GM21390 (cell line): ENCODE measurements at regions not wholly inside any gene's neighbourhood (a gene's known extent, or its start where the extent isn't known, plus 50 kb on each side); places are given as distances from the start of the nearest gene placed in this dataset.

ENCODE experiments used
- ATAC-seq: cut with Tn5 transposase; IDR thresholded peaks from one replicate; pipeline ENCODE4 v1.9.1; 2021; ENCODE audit not compliant: unreplicated experiment

DNA sequence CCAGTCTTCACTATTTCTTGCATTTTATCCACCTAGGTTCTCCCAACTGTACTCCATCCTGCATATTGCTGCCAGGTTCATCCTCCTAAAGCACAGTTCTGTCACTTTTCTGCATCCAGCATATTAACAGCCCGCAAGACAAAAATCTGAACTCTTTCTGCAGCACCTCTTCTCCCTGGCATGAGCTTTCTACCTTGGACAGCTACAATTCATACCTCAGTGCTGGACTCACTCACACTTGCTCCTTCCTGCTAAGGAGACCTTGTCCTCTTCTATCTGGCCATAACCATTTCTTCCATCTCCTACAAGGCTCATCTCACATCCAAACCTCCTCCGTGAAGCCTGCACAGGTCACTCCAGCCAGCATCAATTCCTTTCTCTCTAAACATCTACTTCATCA is 170.1 kb upstream of the GRIP1 start:
- ATAC-seq: no peak

DNA sequence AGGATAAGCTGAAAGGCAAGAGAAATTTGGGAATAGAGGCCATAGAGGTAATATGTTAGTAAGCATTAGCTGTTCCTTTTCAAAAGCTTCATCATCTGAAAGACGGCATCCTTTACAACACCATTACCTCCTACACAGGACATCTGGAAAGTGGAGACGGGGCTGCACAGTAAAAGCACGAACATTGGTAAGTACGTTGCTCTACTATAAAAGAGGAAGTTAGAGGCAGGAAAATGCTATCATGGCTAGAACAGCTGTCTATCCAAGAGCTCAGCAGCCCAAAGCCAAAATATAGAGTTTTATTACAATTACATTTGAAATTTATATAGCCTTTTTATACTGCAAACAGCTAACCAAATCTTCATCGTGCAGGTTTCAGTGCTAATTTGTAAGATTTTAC is 172.3 kb upstream of the GRIP1 start:
- no peak for ATAC-seq

DNA sequence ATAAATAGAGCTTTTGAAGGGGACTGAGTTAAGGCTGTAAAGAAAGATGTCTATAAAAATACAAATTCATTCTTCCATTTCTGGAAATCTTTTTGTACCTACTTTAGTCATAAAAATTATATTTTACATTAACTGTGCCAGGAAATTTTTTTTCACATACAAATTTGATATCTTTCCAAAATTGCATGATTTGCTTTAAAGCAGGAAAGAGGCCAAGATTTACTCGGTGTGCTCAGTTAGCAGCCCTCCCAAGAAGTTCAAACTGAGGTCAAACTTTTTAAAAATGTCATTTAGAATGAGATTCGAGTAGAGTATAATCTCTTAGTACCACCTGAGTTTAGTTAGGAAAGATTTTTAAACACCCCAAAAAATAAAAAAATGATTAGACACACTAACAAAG is 173.2 kb upstream of the GRIP1 start:
- ATAC-seq: no peak

DNA sequence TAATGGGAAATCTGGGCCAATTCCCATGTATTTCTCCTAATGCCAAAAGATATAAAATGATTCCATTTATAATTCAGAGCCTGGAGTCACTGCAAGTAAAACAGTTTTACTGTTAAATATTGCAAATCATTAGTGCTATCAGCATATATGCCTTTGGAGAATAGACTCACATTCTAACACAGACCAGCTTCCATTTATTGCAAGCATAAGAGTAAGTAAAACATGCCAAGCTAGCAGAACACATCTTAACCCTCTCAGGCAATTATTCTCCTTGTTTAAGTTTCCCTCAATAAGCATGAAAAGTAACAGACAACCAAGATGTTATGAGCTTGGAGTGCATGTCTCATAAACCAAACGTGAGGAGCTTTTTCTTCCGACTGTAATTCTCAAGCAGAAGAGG is 173.9 kb upstream of the GRIP1 start:
- ATAC-seq: no peak

DNA sequence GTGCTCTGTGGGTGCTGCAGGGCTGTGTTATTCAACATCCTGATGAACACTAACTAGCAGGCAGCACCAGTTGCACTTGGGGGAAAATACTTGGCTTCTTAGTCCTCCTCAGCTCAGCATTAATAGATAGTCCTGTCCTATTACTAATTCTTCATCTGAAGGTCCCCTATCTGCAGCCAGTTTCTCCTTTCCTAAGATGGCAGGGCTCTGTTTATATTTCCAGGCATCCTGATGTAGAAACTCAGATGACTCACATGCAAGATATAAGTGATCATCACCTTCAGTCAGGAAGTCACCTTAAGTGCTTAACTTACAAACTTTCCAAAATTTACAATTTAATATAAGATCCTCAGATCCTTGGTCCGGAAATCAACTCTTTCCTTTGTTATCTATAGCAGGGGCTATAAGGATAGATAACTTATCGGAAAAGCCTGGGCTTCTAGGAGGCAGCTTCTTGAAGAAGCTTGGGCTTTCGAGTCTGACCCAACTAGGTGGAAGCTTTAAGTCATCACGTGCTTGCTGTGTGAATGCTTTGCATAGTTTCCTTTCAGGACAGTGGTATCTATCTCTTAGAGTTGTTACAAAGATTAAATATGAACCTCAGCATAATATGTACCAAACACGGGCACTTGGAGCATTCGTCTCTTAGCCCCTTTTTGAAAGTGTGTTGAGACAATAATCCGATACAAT is 181.0 kb upstream of the GRIP1 start:
- no peak for ATAC-seq

DNA sequence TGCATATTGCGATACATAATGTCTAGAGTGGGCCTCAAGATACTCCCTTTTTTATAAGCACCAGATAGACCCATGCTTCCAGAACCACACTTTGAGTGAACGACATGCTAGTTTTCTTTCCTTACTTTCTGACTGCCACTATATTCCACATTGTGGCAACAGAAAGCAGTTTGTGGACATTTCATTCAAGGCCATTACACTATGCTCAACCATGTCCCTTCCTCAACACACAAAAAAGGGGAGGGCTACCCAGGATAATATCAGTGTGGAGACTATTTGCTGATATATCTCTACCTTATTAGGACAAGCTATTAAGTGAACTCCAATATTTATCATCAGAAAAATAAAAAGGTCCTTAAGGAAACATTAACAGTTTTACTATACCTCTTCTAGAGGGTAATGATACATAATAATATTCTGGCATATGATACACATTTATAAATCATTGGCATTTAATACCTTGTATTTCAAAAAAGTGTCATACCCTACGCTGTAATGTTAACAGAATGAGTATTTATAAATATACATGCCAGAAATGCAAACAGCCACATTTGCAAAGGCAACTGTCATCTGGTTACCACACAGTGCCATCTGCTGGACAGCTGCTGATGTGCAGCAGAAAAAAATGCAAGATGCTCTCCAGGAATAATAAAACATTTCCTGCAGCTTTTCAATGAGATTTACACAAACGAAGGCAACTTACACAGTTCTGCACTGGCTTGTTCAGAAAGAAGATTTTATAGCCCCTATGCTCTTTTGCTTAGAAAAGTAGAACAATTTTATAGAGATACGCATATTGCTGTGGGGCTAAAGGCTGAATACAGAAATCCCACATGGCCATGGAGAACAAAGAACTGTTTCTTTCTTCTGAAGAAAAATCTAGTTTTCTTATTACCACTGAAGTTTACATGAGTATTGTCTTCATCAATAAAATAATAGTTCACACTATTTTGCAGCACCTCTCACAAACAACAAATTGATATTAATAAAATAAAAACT is 182.2 kb upstream of the GRIP1 start:
- ATAC-seq: peak; percentile 81

DNA sequence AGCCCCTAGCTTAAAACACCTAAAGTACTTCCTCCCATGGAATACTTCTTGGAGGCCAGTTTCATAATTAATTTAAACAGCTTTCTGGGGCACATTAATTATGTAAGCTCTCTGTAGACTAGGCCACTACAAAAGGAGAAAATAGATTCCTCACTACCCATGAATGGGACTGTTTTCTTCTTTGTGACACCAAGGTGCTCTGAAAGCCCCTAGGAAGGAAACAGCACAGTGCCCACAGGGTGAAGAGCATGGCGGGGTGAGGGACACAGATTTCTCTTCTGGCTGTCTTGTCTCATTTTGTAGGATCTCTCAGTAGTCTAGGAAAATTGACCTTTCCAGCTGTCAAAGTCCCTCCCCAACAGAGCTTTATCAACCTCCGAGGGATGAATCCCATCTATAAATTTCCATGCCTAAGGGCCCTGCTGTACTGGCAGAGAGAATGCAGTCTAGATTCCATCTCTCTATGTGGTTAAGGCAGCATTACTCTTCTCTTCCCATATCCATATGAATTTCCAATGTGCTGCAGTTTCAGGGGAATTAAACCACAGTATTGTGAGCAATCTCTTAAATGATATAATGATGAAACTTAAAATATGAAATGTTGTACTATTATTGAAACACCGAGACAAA is 183.6 kb upstream of the GRIP1 start:
- ATAC-seq: no peak

DNA sequence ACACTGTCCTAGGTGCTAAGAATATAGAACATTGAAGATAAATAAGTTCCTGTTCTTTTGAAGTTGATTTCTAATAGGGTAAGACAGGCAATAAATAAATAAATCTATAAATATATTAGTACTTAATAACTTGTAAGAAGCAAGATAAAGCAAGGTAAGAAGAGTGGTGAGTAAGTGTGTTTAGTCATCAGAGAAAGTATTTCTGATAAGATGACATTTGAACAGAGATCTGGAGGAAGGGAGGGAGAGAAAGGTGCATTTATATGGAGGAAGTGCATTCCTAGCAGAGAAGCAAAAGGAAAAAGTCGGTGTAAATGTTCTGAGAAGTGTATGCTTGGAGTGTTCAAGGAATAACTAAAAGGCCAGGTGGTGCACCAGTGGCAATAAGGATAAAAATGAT is 184.4 kb upstream of the GRIP1 start:
- ATAC-seq: no peak

DNA sequence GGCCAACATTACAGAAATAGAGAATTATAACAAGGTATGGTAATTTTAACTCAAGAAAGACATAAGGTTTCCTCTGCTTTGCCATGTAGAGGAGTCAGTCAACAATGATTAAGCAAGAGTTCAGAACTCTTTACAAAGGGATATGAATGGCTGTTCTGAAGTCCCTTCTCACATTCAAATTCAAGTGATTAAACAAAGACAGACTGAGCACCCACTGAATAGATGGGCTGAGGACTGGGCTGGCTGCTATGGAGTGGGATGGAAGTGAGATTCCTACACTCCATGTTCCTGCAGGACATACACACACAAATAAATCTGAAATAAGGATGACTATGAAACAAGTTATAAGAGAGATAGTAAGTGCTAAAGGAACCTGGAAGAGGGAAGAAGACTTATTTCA is 199.0 kb upstream of the GRIP1 start:
- no peak for ATAC-seq

DNA sequence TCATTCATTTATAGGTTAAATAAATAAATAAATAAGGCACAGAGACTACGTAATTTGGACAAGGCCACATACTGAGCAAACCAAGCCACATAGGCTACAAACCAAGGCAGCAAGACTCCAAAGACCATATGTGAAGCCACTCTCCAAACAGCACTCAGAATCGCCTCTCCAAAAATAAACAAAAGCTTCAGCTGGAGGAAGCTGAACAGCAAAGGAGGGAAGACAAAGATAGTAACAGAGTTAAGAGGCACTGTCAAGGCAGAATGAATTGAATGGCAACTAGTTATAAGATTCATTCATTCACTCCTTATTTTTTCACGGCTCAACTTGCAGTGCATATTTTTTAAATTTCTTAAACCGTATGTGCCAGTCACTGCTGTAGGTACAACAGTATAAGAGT is 200.5 kb upstream of the GRIP1 start:
- ATAC-seq: no peak

DNA sequence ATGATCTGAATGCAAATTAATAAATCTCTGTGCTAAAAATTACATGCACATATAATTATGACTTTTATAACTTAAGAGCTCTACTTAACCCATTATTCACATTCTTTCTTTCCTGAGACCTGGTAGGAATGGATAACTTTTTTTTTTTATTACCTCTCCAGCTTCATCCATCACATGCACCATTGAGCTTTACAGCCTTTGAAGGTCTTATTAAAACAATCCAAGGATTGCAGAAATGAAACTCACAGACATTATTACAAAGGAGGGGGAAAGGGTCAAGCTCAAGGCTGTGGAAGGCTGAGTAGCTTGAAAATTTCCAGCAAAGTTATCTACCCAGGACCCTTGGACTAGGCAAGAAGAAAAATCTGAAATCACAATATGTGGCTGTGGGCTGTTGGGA is 202.5 kb upstream of the GRIP1 start:
- no peak for ATAC-seq

DNA sequence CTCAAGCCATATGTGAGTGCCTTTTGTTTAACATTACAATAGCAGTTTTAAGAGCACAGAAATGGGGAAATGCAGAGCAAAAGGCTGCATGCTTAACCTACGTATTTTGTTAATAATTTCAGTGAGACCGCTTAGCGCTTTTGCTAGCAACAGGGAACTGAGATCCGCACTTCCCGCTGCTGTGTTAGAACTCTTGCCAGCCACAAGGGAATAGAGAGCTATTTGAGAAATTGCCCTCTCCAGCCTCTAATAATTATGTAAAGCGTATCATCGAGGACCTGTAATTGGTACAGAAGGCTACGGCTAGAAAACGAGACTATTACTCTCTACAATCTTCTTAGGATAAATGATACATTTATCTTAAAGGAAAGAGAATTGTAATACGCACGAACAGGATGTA is 205.2 kb upstream of the GRIP1 start:
- no peak for ATAC-seq

DNA sequence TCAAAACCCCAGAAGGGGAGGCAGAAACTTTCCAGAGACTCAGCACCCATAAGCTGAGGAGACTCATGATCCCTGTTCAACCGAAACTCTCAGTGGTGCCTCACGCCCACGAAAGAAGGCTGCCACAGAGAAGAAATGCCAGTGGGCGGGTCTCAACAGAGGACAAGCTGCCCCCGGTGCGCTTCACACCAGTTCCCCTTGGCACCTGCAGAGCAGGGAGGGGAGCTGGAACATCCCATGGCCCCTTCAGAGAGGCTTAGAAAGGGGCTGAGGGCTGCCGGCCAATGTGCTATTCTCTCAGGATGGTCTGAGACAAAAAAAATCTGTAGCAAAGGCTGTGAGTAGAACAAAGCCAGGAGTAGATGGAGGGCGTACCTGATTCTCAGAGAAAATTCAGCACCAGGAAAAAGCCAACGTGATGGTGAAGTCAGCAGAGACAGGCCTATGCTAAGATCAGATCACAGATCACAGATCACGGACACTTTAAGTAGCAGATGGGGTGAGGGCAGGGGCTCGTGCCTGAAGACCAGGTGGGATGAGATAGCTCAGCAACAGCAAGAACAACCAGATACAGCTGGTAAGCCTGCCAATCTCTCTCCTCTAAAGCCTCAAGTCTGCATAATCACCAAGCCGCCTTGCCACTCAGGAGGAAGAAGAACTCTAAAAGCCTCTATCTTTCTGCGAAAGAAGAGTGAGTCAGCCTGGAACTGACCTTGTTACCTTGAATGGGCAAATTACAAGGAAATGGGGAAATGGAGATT is 206.4 kb upstream of the GRIP1 start:
- no peak for ATAC-seq

DNA sequence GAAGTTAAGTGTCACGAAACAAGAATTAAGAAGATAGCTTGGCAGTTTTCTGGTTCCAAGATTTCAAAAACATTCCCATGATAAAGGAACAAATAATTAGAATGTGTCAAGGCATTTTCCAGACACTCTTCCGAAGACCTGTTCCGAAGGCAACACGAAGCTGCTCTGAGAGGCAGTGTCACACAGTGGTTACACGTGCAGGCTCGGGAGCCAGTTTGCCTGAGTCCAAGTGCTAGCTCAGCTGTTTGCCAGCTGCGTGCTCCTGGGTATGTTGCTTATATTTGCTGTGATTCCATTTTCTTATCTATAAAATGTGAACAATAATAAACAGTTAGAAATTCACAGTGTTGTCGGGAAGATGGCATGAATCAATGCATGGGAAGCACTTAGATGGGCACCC is 217.9 kb upstream of the GRIP1 start:
- no peak for ATAC-seq

DNA sequence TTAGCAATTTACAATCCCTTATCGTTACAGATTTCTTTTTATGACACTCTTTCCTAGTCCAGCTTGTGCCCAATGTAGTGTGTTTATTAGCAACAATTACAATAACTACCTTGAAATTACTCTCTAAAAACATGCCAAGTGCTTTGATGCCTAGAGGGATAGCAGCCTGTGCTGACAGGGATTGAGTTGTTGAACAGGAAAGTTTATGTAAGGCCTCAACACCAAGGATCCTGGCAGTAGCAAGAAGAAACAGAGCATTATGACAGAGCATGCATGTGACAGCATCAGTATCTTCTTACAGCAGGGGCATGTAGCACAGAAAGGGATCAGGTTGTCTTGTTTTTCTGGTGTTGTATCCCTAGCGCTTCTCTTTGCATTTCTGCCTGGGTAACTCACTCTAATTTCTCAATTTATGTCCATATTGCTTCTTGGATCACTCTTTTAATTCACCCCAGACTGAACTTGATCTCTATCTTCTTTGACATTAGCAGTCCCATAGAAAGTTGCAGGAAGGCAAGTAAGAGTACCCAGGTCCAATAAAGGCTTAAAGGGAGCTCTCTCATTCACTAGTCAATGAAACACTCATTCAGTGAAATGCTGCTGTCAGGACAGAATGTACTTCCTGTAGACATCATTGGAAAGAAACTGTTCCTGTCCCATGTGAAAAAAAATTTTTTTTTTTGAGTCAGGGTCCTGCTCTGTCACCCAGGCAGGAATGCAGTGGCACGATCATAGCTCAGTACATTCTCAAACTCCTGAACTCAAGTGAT is 220.0 kb upstream of the GRIP1 start:
- no peak for ATAC-seq

DNA sequence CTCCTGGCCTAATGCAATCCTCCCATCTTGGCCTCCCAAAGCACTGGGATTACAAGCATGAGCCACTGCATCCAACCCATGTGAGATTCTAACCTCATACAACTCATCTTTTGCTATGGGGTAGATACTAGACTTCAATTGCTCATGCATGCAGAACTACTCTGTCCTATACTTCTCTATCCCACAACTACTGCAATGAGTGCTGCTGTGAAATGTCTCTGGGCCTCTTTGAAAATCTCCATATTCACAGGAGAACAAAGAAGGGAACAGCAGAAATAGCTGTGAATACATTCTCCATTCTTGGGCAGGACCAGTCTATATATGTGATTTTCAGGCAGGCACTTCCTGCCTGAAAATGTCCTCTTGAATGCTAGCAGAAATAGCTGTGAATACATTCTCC is 220.7 kb upstream of the GRIP1 start:
- ATAC-seq: no peak

DNA sequence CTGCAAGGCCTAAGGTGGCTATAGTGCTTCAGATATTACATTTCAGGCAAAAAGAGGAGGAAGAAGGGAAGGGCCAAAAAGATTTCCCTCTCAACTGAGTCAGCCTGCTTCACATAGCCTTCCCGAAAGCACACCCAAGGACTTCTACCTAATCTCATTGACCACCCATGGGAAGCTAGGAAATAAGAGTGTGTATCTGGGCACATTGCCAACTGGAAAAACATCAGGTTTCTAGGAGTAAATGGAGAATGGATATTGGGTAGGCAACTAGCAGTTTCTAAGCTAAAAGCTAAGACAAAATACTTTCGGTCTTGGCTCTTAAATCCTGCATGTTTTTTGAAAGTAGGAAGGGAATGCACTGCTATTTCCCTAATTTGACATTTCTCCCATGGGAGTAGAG is 221.7 kb upstream of the GRIP1 start:
- ATAC-seq: no peak

DNA sequence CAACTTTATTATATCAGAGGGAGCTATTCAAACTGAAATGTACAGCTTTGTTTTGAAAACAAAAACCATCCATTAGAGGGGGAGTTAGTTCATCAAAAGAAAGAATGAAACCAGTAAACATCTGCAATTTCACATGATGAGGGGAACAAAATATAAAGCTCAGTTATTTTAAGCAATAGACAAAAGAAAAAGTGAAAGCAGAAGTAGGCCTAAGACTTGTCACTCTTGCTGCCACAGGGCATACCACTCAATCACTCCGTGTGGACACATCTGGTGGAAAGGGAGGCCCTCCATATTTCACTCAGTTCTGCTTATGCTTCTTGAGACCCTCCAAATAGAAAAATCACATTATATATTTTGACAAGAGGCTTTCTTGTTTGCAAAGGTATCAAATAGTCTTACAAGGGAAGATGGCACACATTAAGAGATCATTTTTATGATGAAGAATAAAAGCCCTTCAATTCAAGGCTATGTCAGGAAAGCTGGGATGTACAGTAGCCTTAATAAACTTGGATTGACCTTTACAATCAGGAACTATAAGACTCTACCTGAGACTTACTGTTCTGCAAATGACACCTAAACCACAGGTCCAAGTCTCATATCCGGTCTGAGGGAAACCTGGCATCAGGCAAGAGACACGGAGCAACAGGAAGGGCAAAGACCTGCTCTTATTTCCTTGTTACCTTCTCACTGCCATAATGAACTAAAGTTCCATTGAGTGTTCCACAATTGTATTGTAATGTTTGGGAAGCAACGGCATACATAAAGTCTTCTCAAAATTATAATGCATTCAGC is 222.5 kb upstream of the GRIP1 start:
- peak; percentile 98 for ATAC-seq

DNA sequence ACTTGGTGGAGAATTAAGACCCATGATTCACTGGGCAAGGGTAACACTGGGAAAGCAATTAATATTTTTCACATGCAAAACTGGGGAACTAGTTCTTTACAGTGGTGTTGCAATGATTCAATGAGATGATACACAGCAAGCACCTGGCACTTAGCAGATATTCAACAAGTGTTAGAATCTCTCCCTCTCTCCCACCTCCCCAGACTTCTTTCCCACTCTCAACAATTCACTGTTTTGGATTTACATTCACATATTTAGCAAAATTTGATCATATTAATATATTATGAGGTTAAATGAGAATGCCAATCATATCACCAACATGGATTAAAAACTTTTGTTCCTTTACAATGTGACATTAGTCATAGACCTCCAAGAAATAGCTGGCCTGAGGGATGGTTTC is 223.1 kb upstream of the GRIP1 start:
- no peak for ATAC-seq
